Muscle of back (tissue), 3 donors: ENCODE measurements at regions not wholly inside any gene's neighbourhood (a gene's known extent, or its start where the extent isn't known, plus 50 kb on each side); places are given as distances from the start of the nearest gene placed in this dataset.

Experiments
- DNase-seq, 3 donors: peaks; one replicate each; pipeline versions ENCODE4 v3.0.0 to v3.0.0-alpha.2; 2013

GRCh38 chr4:141921293-141921692 lies 284.9 kb downstream of the IL15 start:
- DNase-seq: no peak

- no peak for DNase-seq
Measured at GRCh38 chr4:141922236-141922635, 285.9 kb downstream of the IL15 start.

- DNase-seq: no peak
Measured at GRCh38 chr4:141926406-141926805, 290.0 kb downstream of the IL15 start.

- no peak for DNase-seq
Measured at GRCh38 chr4:141932490-141932889, 296.1 kb downstream of the IL15 start.

- no peak for DNase-seq
Measured at GRCh38 chr4:141933978-141934377, 297.6 kb downstream of the IL15 start.

- no peak for DNase-seq
Measured at GRCh38 chr4:141955696-141956095, 319.3 kb downstream of the IL15 start.

GRCh38 chr4:141957416-141957815 lies 321.0 kb downstream of the IL15 start:
- no peak for DNase-seq

GRCh38 chr4:141962486-141962885 lies 326.1 kb downstream of the IL15 start:
- no peak for DNase-seq

- no peak for DNase-seq
Measured at GRCh38 chr4:141971869-141972268, 335.5 kb downstream of the IL15 start.

GRCh38 chr4:141972950-141973349 lies 336.6 kb downstream of the IL15 start:
- no peak for DNase-seq
